T-helper 2 cell treated with Interferon-gamma antibody and Interleukin-4, amounts not matched to agents 100 ng/mL and 5 ng/mL, for 36 hours (primary cell): ENCODE measurements at regions not wholly inside any gene's neighbourhood (a gene's known extent, or its start where the extent isn't known, plus 50 kb on each side); places are given as distances from the start of the nearest gene placed in this dataset.
"Not testable (repeated sequence)": the region's sequence is repeated elsewhere in the genome, so short reads cannot be mapped to it uniquely, and the experiment has no call there.

ENCODE experiments used
- intact Hi-C: fragments of 100-400 bp; cut with micrococcal nuclease; formaldehyde crosslinking; loops from one replicate; pipeline ENCODE4 v1.15.1; 2023

- intact Hi-C loops = no loop called here
Observed at GRCh38 chr10:108616559-108617285, 1306.6 kb downstream of the XPNPEP1 start.

GRCh38 chr10:108615576-108616320, 1307.6 kb downstream of the XPNPEP1 start:
- intact Hi-C loops = no loop called here

- intact Hi-C loops = no loop called here
Observed at GRCh38 chr10:108612485-108612884, 1310.8 kb downstream of the XPNPEP1 start.

GRCh38 chr10:108608860-108609259, 1314.5 kb downstream of the XPNPEP1 start:
- intact Hi-C loops = no loop called here

- intact Hi-C loops = no loop called here
Observed at GRCh38 chr10:108601851-108602250, 1321.5 kb downstream of the XPNPEP1 start.

GRCh38 chr10:108600511-108600910, 1322.8 kb downstream of the XPNPEP1 start:
- intact Hi-C loops = not testable (repeated sequence)

- intact Hi-C loops = not testable (repeated sequence)
Observed at GRCh38 chr10:108599317-108599716, 1324.0 kb downstream of the XPNPEP1 start.

GRCh38 chr10:108598831-108599230, 1324.5 kb downstream of the XPNPEP1 start:
- intact Hi-C loops = no loop called here

GRCh38 chr10:108598320-108598695, 1325.0 kb downstream of the XPNPEP1 start:
- intact Hi-C loops = no loop called here

GRCh38 chr10:108597657-108598319, 1325.5 kb downstream of the XPNPEP1 start:
- intact Hi-C loops = no loop called here

GRCh38 chr10:108597031-108597430, 1326.3 kb downstream of the XPNPEP1 start:
- intact Hi-C loops = no loop called here

GRCh38 chr10:108592956-108593355, 1330.4 kb downstream of the XPNPEP1 start:
- intact Hi-C loops = no loop called here

- intact Hi-C loops = no loop called here
Observed at GRCh38 chr10:108591417-108591816, 1331.9 kb downstream of the XPNPEP1 start.

- intact Hi-C loops = no loop called here
Observed at GRCh38 chr10:108586424-108586823, 1336.9 kb downstream of the XPNPEP1 start.

GRCh38 chr10:108583877-108584276, 1339.4 kb downstream of the XPNPEP1 start:
- intact Hi-C loops = no loop called here

GRCh38 chr10:108582888-108583287, 1340.4 kb downstream of the XPNPEP1 start:
- intact Hi-C loops = no loop called here

- intact Hi-C loops = no loop called here
Observed at GRCh38 chr10:108582387-108582786, 1340.9 kb downstream of the XPNPEP1 start.

- intact Hi-C loops = no loop called here
Observed at GRCh38 chr10:108578258-108578657, 1345.1 kb downstream of the XPNPEP1 start.

GRCh38 chr10:108574233-108574632, 1349.1 kb downstream of the XPNPEP1 start:
- intact Hi-C loops = no loop called here

GRCh38 chr10:108568824-108569223, 1354.5 kb downstream of the XPNPEP1 start:
- intact Hi-C loops = no loop called here

GRCh38 chr10:108567899-108568752, 1355.2 kb downstream of the XPNPEP1 start:
- intact Hi-C loops = no loop called here
